Spleen (tissue), 7 donors: ENCODE measurements at regions not wholly inside any gene's neighbourhood (a gene's known extent, or its start where the extent isn't known, plus 50 kb on each side); places are given as distances from the start of the nearest gene placed in this dataset.

Experiments used
- POLR2AphosphoS5 ChIP-seq, 3 donors: sonication (generic); formaldehyde crosslinking; IDR thresholded peaks; one replicate each; pipeline ENCODE4 v1.5.1; 2017; ENCODE audit warnings: antibody characterized with exemption in 3 of 3
- TF ChIP-seq, protein P1 (sequence below), 11 experiments: fragments of 200-600 bp in 7 of 11; fragments of 450-650 bp in 4 of 11; sonication (generic) in 4 of 11; IDR thresholded peaks in 8 of 11; conservative IDR thresholded peaks in 3 of 11; 1 replicate in 7 of 11; 2 replicates in 4 of 11; pipeline versions ENCODE4 v1.4.0 to v1.8.0; 2016 to 2021; ENCODE audit warnings: antibody characterized with exemption in 11 of 11, inconsistent platforms in 4 of 11, mild to moderate bottlenecking in 1 of 11
- donor health status: DM: no; HTN: no; CAD: no; lungs with moderate emphysema.
- donor health status: DM: no; HTN: no; CAD: no.
- donor health status: DM: no; HTN: no; CAD: no.

DNA sequence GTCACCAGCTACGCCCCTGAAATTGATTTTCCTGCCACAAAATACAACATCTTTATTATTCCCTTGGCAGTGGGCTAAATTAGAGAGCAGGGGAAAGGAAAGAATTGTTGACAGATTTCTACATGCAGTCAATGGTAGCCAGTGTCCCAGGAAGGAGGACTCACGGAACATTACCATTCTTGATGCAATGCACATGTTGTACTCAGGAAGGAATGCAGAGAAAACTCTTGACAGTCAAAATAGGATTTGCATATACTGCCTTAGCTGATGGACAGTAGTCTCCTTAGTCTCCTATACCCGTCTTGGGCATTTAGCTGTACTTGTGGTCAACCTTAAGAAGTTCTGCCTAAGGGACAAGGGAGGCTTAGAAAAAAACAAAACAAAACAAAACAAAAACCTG, 158.0 kb upstream of the GYPA start:
- no peak for TF ChIP-seq POLR2AphosphoS5 (IDR thresholded peaks at IDR 0.05)
- TF ChIP-seq, protein P1, sequence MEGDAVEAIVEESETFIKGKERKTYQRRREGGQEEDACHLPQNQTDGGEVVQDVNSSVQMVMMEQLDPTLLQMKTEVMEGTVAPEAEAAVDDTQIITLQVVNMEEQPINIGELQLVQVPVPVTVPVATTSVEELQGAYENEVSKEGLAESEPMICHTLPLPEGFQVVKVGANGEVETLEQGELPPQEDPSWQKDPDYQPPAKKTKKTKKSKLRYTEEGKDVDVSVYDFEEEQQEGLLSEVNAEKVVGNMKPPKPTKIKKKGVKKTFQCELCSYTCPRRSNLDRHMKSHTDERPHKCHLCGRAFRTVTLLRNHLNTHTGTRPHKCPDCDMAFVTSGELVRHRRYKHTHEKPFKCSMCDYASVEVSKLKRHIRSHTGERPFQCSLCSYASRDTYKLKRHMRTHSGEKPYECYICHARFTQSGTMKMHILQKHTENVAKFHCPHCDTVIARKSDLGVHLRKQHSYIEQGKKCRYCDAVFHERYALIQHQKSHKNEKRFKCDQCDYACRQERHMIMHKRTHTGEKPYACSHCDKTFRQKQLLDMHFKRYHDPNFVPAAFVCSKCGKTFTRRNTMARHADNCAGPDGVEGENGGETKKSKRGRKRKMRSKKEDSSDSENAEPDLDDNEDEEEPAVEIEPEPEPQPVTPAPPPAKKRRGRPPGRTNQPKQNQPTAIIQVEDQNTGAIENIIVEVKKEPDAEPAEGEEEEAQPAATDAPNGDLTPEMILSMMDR (IDR thresholded peaks at IDR 0.05 in 8 of 11, conservative IDR thresholded peaks at IDR 0.05 in 3 of 11), result no peak
